HepG2 (cell line): ENCODE measurements at regions not wholly inside any gene's neighbourhood (a gene's known extent, or its start where the extent isn't known, plus 50 kb on each side); places are given as distances from the start of the nearest gene placed in this dataset.

Source experiments
- ATAC-seq: fragments of 200-7000 bp; cut with Tn5 transposase; 3 replicates; pipeline ENCODE4 v1.9.1; 2020; ENCODE audit warnings: mild to moderate bottlenecking, moderate library complexity
- BruUV-seq: library from RNA; stranded (reverse); fragments of 400-500 nt; replicated peaks from 2 replicates; lab custom pipeline; 2021; lab: Mats Ljungman, UMichigan
- CTCF ChIA-PET: fragments of 300-600 bp; formaldehyde crosslinking; extraction: SDS; loops from one replicate; lab custom pipeline; 2021; ENCODE audit warnings: low total read pairs, inconsistent platforms, low intra/inter-chr PET ratio; lab: Yijun Ruan, JAX
- POLR2A ChIA-PET: fragments of 350-600 bp; sonication (Branson Sonifier 250); formaldehyde crosslinking; loops from one replicate; lab custom pipeline; 2020; ENCODE audit warnings: antibody characterized with exemption, inconsistent platforms; lab: Yijun Ruan, JAX
- DNase-seq: peaks from one replicate; pipeline ENCODE4 v3.0.0-alpha.2; 2015; ENCODE audit warnings: low spot score
- FAIRE-seq: peaks from 3 replicates; lab custom pipeline; 2011; peaks lifted over from hg19 to GRCh38; lab: Jason Lieb, UNC
- H2AFZ ChIP-seq: one replicate; pipeline ENCODE4 v1.6.1; 2011; ENCODE audit warnings: low read length, inconsistent platforms
- H3K27ac ChIP-seq: fragments of 300-600 bp; 3 replicates; pipeline ENCODE4 v1.8.0; 2011; ENCODE audit warnings: mixed run types, mild to moderate bottlenecking, mixed read lengths, low read length, inconsistent platforms; ENCODE audit not compliant: insufficient read depth; ENCODE audit errors: extremely low read length
- H3K27me3 ChIP-seq, 2 experiments: fragments of 200-600 bp in 1 of 2; 2 replicates in 1 of 2; 3 replicates in 1 of 2; pipeline versions ENCODE4 v1.6.0 to v1.8.0; 2011; ENCODE audit warnings: low read length in 2 of 2, mild to moderate bottlenecking in 2 of 2, moderate library complexity in 2 of 2, inconsistent platforms in 1 of 2; ENCODE audit not compliant: insufficient read depth in 2 of 2, control insufficient read depth in 1 of 2
- H3K36me3 ChIP-seq, 2 experiments: fragments of 200-600 bp in 1 of 2; replicated peaks in 1 of 2; 2 replicates in 1 of 2; 3 replicates in 1 of 2; pipeline versions ENCODE4 v1.5.1 to v1.8.0; 2011; ENCODE audit warnings: low read length in 2 of 2, inconsistent platforms in 1 of 2; ENCODE audit not compliant: insufficient read depth in 2 of 2, control insufficient read depth in 1 of 2
- H3K4me1 ChIP-seq: 2 replicates; pipeline ENCODE4 v1.5.1; 2012; ENCODE audit warnings: low read length, inconsistent platforms; ENCODE audit not compliant: insufficient read depth
- H3K4me2 ChIP-seq: 2 replicates; pipeline ENCODE4 v1.6.0; 2011; ENCODE audit warnings: low read depth, low read length, inconsistent platforms
- H3K4me3 ChIP-seq, 3 experiments: fragments of 200-600 bp in 1 of 3; sonication (generic), shearing (Covaris generic) in 1 of 3; replicated peaks in 1 of 3; 2 replicates each; pipeline ENCODE4 v1.5.1; 2011 to 2016; ENCODE audit warnings: low read length in 3 of 3, inconsistent platforms in 2 of 3, low read depth in 2 of 3, mild to moderate bottlenecking in 2 of 3, control low read depth in 1 of 3, mixed read lengths in 1 of 3; ENCODE audit not compliant: insufficient read depth in 1 of 3
- H3K79me2 ChIP-seq: one replicate; pipeline ENCODE4 v1.6.1; 2011; ENCODE audit warnings: low read length, inconsistent platforms; ENCODE audit not compliant: insufficient read depth
- H3K9ac ChIP-seq: 2 replicates; pipeline ENCODE4 v1.6.0; 2011; ENCODE audit warnings: mild to moderate bottlenecking, low read depth, low read length, inconsistent platforms; ENCODE audit not compliant: insufficient read depth
- H3K9me3 ChIP-seq: 2 replicates; pipeline ENCODE4 v1.5.1; 2012; ENCODE audit warnings: mild to moderate bottlenecking, low read length
- H4K20me1 ChIP-seq: 2 replicates; pipeline ENCODE4 v1.6.0; 2011; ENCODE audit warnings: inconsistent platforms, mild to moderate bottlenecking, low read length, moderate library complexity; ENCODE audit not compliant: insufficient read depth
- IKZF5 ChIP-seq: IDR thresholded peaks from 2 replicates; pipeline ENCODE4 v1.6.1; 2018; ENCODE audit warnings: missing genetic modification reagents, mild to moderate bottlenecking, missing compliant biosample characterization
- LBX2 ChIP-seq: sonication (generic); formaldehyde crosslinking; IDR thresholded peaks from 2 replicates; pipeline ENCODE4 v1.5.0; 2020; ENCODE audit warnings: missing genetic modification reagents, mild to moderate bottlenecking, borderline replicate concordance
- NR2F6 ChIP-seq, 2 experiments: IDR thresholded peaks; 2 replicates each; pipeline ENCODE4 v1.6.1; 2016; ENCODE audit warnings: antibody characterized with exemption in 1 of 2, mild to moderate bottlenecking in 1 of 2
- RFX3 ChIP-seq: IDR thresholded peaks from 2 replicates; pipeline ENCODE4 v1.6.1; 2016; ENCODE audit warnings: missing biosample characterization, missing genetic modification reagents
- RXRB ChIP-seq: IDR thresholded peaks from 2 replicates; pipeline ENCODE4 v1.6.1; 2016; ENCODE audit warnings: borderline replicate concordance, missing genetic modification reagents, missing compliant biosample characterization
- TERF1 ChIP-seq: sonication (generic); formaldehyde crosslinking; IDR thresholded peaks from 2 replicates; pipeline ENCODE4 v1.8.0; 2022; ENCODE audit warnings: mild to moderate bottlenecking, missing genetic modification reagents, moderate library complexity
- YEATS4 ChIP-seq: sonication (generic); formaldehyde crosslinking; IDR thresholded peaks from 2 replicates; pipeline ENCODE4 v1.4.0; 2020; ENCODE audit warnings: missing genetic modification reagents, borderline replicate concordance
- ZBTB4 ChIP-seq: sonication (generic); formaldehyde crosslinking; IDR thresholded peaks from 2 replicates; pipeline ENCODE4 v1.4.0; 2020; ENCODE audit warnings: missing genetic modification reagents, mild to moderate bottlenecking, borderline replicate concordance
- ZFP36L1 ChIP-seq: sonication (generic); formaldehyde crosslinking; IDR thresholded peaks from 2 replicates; pipeline ENCODE4 v1.8.0; 2022; ENCODE audit warnings: mild to moderate bottlenecking, missing genetic modification reagents, moderate library complexity
- ZNF274 ChIP-seq: sonication (generic); formaldehyde crosslinking; IDR thresholded peaks from 2 replicates; pipeline ENCODE4 v1.5.1; 2020; ENCODE audit warnings: mild to moderate bottlenecking, missing genetic modification reagents
- ZNF468 ChIP-seq: sonication (generic); formaldehyde crosslinking; IDR thresholded peaks from 2 replicates; pipeline ENCODE4 v1.8.0; 2022; ENCODE audit warnings: mild to moderate bottlenecking, moderate library complexity, missing genetic modification reagents
- ZNF639 ChIP-seq: conservative IDR thresholded peaks from 2 replicates; pipeline ENCODE4 v1.6.1; 2018; ENCODE audit warnings: missing genetic modification reagents
- WGBS: methylation state at CpG from one replicate; pipeline ENCODE4 v1.1.6; 2017; ENCODE audit warnings: low lambda C conversion rate; 5-methylcytosine and 5-hydroxymethylcytosine counted together
- in situ Hi-C: cut with HindIII; loops from 2 replicates; pipeline ENCODE4 v1.10.0; 2017; ENCODE audit warnings: low pct_unique_long_range_greater_than_20kb; ENCODE audit not compliant: extremely low pct_ligation_motif_present
- intact Hi-C: fragments of 100-400 bp; cut with micrococcal nuclease; formaldehyde crosslinking; loops from one replicate; pipeline ENCODE4 v1.10.0; 2022; ENCODE audit not compliant: unreplicated experiment
- TF ChIP-seq, protein P1 (sequence below): IDR thresholded peaks from 2 replicates; pipeline ENCODE4 v1.6.1; 2016; ENCODE audit warnings: low read depth

DNA sequence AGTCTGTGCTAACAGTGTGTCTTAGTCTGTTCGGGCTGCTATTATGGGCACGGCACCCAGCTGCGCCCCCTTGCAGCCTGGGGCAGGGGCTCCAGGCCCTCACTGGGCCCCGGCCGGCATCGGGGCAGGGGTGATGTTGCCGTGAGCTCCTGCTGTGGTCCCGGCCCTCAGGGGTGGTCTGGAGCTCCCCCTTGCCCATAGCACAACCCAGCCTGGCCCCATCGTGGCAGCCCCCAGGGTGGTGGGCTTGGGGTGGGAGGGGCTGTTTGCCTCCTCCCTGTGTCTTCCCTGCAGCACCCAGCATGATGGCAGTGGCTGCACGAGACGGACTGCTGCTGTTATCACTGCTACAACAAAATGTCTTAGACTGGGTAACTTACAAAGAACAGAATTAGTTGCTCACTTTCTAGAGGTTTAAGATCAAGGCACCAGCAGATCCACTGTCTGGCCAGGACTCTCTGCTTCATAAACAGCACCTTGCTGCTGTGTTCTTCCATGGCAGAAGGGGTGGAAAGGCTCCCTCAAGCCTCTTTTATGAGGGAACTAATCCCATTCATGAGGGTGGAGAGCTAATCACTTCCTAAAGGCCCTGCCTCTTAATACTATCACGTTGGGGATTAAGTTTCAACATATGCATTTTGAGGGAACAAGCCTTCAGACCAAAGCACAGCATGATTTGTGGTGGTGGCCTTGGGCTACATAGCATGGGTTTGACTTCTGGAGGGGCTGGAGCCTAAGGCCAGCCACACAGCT lies 149.5 kb downstream of the SEC23IP start:
- intact Hi-C loops: no loop called here
- no peaks in the 10 kb centered on the region for H3K36me3 ChIP-seq
- H3K27me3 ChIP-seq: peaks cover 0 to 6% of the 10 kb centered on the region in 2 experiments; a peak in 2 of 5 replicates
- in situ Hi-C loops: no loop called here
- H3K79me2 ChIP-seq: no peaks in the 10 kb centered on the region
- H3K4me3 ChIP-seq: no peak overlapping the region
- no peak for ATAC-seq
- H2AFZ ChIP-seq: no peak overlapping the region
- no peak overlapping the region for H3K9ac ChIP-seq
- WGBS: 10% methylated on average over 5 of the region's 12 CpGs
- no peak for FAIRE-seq
- no peaks in the 10 kb centered on the region for H3K4me1 ChIP-seq
- no peak overlapping the region for H3K4me2 ChIP-seq
- BruUV-seq: no TSS peak
- H3K9me3 ChIP-seq: no peaks in the 10 kb centered on the region
- ChIA-PET POLR2A (no interaction called here), CTCF (no interaction called here)
- no peaks in the 10 kb centered on the region for H4K20me1 ChIP-seq
- no peak for DNase-seq
- H3K27ac ChIP-seq: no peak overlapping the region
- TF ChIP-seq NR2F6 (IDR thresholded peaks at IDR 0.05) (no peak), NR2F6 (CRISPR knock-in tag; IDR thresholded peaks at IDR 0.05) (no peak), YEATS4 (CRISPR knock-in tag) (no peak), RXRB (no peak), ZNF468 (CRISPR knock-in tag) (no peak), ZNF639 (CRISPR knock-in tag) (no peak), RFX3 (no peak), LBX2 (CRISPR knock-in tag) (no peak), TERF1 (CRISPR knock-in tag) (no peak), ZBTB4 (no peak), IKZF5 (CRISPR knock-in tag) (no peak), ZFP36L1 (CRISPR knock-in tag) (no peak), ZNF274 (no peak)
- TF ChIP-seq, protein P1, sequence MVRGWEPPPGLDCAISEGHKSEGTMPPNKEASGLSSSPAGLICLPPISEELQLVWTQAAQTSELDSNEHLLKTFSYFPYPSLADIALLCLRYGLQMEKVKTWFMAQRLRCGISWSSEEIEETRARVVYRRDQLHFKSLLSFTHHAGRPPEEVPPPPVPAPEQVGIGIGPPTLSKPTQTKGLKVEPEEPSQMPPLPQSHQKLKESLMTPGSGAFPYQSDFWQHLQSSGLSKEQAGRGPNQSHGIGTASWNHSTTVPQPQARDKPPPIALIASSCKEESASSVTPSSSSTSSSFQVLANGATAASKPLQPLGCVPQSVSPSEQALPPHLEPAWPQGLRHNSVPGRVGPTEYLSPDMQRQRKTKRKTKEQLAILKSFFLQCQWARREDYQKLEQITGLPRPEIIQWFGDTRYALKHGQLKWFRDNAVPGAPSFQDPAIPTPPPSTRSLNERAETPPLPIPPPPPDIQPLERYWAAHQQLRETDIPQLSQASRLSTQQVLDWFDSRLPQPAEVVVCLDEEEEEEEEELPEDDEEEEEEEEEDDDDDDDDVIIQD (CRISPR knock-in tag): no peak
